Activated T-helper 17 cell treated with anti-CD3 and anti-CD28 coated beads, Interleukin-2, amount 50 U/mL, for 72 hours (primary cell): ENCODE measurements at regions not wholly inside any gene's neighbourhood (a gene's known extent, or its start where the extent isn't known, plus 50 kb on each side); places are given as distances from the start of the nearest gene placed in this dataset.

Experiments used
- ATAC-seq: fragments of 150-1000 bp; cut with Tn5 transposase; replicated peaks from 2 replicates; pipeline ENCODE4 v1.10.0; 2021; ENCODE audit warnings: mild to moderate bottlenecking, moderate library complexity
- H3K27ac Mint-ChIP-seq: one replicate; pipeline ENCODE4 v1.8.0; 2022; ENCODE audit warnings: mixed read lengths
- H3K27me3 Mint-ChIP-seq: one replicate; pipeline ENCODE4 v1.8.0; 2022; ENCODE audit warnings: mixed read lengths
- H3K36me3 Mint-ChIP-seq: one replicate; pipeline ENCODE4 v1.8.0; 2022; ENCODE audit warnings: low read depth, mild to moderate bottlenecking, mixed read lengths
- H3K4me1 Mint-ChIP-seq: one replicate; pipeline ENCODE4 v1.8.0; 2022; ENCODE audit warnings: mixed read lengths
- H3K4me3 Mint-ChIP-seq: one replicate; pipeline ENCODE4 v1.8.0; 2022; ENCODE audit warnings: mild to moderate bottlenecking, mixed read lengths
- H3K9me3 Mint-ChIP-seq: one replicate; pipeline ENCODE4 v1.8.0; 2022; ENCODE audit warnings: mixed read lengths

DNA sequence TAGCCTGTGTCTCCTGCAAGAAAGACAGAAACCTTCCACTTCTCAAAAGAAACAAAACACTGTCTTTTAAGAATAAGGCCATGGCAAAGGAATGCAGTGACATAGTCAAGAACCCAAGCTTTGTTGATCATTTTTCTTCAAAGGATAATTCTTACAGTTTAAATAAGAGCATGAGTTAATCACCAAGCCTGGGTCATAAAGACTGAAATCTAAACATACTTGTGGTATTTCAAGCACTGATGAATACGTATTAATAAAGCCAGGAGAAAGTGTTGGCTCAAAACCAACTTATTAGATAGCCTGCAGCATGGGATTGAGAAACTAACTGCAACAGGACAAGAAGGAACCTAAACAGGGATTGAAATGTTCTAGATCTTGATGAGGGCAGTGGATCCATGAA lies 143.3 kb upstream of the MTNR1B start:
- peaks cover 15% of the 10 kb centered on the region for H3K27me3 Mint-ChIP-seq
- H3K4me1 Mint-ChIP-seq: no peaks in the 10 kb centered on the region
- H3K9me3 Mint-ChIP-seq: no peaks in the 10 kb centered on the region
- H3K36me3 Mint-ChIP-seq: no peaks in the 10 kb centered on the region
- H3K4me3 Mint-ChIP-seq: no peak overlapping the region
- no peak overlapping the region for H3K27ac Mint-ChIP-seq
- no peak for ATAC-seq

DNA sequence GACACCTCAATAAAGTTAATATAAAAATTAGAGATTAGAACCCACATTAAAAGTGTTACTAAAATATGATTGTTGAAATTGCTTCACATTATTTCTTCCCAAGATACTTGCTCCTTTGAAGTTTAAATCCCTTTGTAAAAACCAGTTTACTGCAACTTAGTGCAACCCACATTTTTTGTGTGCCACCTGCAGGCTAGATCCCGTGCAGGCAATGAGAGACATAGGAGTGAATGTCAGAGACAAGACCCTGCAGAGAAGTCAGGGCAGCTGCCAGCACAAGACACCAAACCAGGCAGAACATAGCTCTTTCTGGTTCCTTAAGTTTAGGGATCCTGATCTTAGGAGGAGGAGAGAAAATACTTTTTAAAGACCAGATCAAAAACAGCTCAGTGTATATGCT lies 142.8 kb upstream of the MTNR1B start:
- Mint-ChIP-seq H3K9me3 (no peaks in the 10 kb centered on the region), H3K27ac (no peak overlapping the region), H3K36me3 (no peaks in the 10 kb centered on the region), H3K4me1 (no peaks in the 10 kb centered on the region), H3K4me3 (no peak overlapping the region), H3K27me3 (peaks cover 15% of the 10 kb centered on the region)
- ATAC-seq: no peak

DNA sequence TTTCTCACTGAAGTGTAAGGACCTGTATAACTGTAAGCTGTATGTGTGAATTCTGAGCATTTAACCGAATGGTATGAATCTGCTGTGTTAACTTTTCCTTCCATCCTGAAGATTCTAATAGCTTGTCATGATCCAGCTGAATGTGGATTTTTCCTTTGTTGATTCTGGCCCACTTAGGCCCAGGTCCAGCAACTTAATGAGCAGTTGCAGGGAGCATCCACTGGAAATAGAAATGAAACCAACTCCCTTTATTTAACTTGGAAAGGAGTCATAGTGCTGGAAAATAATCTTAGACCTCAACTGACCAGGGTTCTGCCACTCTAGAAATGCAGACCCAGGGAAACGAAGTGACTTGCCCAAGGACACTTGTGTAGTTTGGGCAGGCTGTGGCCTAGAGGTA lies 142.3 kb upstream of the MTNR1B start:
- Mint-ChIP-seq H3K27ac (no peak overlapping the region), H3K4me3 (no peak overlapping the region), H3K36me3 (no peaks in the 10 kb centered on the region), H3K27me3 (peaks cover 18% of the 10 kb centered on the region), H3K4me1 (no peaks in the 10 kb centered on the region), H3K9me3 (no peaks in the 10 kb centered on the region)
- ATAC-seq: no peak

DNA sequence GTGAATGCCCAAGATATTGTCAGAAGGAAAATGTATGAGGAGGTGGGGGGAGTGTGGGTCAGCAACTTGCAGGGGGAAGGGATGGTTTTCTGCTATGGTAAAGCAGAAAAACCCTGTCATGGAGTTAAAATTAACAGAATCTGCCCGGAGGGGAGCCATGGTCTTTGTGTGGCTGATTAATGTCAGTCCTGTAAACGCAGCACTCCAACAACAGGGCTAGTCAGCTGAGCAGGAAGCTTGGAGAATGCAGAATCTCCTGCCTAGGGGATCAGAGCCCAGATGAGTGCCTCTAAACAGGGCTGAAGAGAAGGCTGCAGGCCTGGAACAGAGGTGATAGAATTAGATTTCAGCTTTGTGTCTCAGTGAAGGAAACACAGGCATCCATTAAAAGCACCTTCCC lies 140.9 kb upstream of the MTNR1B start:
- Mint-ChIP-seq H3K4me3 (no peak overlapping the region), H3K4me1 (no peaks in the 10 kb centered on the region), H3K9me3 (no peaks in the 10 kb centered on the region), H3K27me3 (peaks cover 18% of the 10 kb centered on the region), H3K27ac (no peak overlapping the region), H3K36me3 (no peaks in the 10 kb centered on the region)
- ATAC-seq: no peak

DNA sequence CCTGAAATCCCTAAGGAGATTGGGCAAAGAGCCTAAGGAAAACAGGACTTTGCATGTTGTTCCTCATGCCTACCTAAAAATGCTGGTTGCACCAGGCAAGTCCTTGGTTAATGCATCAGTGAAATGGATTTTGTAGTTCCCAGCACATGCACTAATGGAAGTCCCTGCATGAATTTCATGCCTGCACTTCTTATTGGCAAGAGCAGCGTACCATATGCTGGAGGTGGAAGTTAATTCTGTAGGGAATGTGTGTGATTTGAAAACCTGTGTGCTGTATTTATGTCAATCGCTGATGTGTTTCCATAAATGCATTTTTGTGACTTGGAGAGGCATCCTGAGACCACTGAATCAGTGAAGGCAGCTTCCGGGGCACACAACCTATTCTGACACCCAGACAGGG lies 140.3 kb upstream of the MTNR1B start:
- Mint-ChIP-seq H3K27me3 (peaks cover 19% of the 10 kb centered on the region), H3K4me1 (no peaks in the 10 kb centered on the region), H3K27ac (no peak overlapping the region), H3K9me3 (no peaks in the 10 kb centered on the region), H3K36me3 (no peaks in the 10 kb centered on the region), H3K4me3 (no peak overlapping the region)
- no peak for ATAC-seq

DNA sequence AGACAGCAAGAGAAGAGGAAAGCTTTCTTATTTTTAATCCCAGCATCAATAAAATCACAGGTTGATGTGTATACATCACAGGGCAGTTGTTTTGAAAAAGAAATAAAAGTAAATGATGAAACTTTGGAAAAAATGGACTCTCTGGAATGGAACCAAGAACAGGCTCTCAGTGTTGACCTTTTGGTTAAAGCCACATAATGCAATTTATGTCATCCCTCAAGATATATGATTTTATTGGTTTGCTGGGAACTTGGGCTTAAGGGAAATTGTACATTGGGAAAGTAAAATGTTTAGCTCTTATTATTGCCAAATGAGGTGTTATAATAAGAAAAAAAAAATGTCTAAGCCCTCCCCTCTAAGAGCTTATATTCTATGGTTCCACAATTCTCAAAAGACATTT lies 139.8 kb upstream of the MTNR1B start:
- peaks cover 23% of the 10 kb centered on the region for H3K27me3 Mint-ChIP-seq
- H3K4me1 Mint-ChIP-seq: no peaks in the 10 kb centered on the region
- H3K4me3 Mint-ChIP-seq: no peak overlapping the region

DNA sequence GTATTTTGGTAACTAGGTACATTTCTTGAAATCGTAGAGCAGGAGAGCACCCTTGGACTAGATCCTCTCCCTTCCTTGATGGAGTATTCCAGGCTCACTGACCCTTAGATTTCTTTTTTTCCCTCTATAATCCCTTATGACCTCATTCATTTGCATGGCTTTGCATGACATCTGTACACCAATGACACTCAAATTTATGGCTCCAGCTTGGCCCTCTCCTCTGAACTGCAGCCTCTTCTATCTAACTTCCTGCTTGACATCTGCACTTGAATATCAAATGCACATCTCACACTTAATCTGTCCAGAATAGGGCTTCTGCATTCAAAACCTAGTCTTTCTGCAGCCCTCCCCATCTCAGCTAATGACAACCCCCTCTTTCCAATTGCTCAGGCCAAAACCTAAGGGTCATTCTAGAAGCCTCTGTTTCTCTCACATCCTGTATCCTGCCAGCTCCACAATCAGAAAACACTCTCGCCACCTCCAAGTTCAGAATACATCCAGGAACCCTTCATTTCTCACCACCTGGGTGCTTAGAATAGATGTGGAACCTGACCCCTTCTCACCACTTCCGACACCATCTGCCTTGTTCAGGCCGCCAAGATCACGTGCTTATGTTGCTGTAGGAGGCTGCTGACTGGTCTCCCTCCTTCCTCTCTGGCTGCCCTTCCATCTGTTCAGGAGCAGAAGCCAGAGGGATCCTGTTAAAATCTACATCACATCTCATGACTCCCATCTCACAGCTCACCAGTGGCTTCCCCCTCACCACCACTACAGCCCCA lies 138.9 kb upstream of the MTNR1B start:
- Mint-ChIP-seq H3K27me3 (peaks cover 18% of the 10 kb centered on the region), H3K4me3 (no peak overlapping the region), H3K27ac (no peak overlapping the region), H3K36me3 (no peaks in the 10 kb centered on the region), H3K9me3 (no peaks in the 10 kb centered on the region), H3K4me1 (no peaks in the 10 kb centered on the region)
- no peak for ATAC-seq

More for the DNA sequence above, 139.8 kb upstream of the MTNR1B start:
- no peaks in the 10 kb centered on the region for H3K36me3 Mint-ChIP-seq
- no peak overlapping the region for H3K27ac Mint-ChIP-seq
- ATAC-seq: no peak
- no peaks in the 10 kb centered on the region for H3K9me3 Mint-ChIP-seq

DNA sequence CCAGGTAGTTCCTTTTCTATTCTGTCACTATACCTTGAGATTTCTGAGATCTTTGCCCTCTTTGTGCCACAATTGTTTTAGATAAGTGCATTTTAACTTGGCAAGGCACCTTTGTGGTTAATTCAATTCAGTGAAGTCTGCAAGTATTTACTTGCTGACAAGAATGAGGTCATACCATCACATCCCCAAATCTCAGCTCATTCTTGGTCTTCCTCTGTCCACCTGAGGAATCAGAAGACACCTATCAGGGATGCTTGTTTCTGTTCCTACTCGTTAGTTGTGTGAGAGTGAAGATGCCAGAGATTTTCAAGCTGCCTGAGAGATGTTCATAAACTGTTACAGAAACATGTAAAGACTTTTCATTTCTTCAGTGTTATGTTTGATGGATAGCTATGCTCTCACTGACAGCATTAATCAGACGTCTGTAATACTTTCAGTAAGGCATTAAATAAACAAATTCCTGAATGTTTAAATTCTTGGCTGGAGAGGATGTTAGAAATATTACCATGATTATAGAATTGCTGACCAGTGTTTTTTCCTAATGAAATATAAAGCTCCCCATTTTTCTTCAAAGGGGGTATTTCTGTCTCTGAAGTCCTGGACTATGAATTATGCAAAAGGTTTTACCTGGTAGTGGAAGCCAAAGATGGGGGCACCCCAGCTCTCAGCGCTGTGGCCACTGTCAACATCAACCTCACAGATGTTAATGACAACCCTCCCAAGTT lies 135.0 kb upstream of the MTNR1B start:
- Mint-ChIP-seq H3K36me3 (no peaks in the 10 kb centered on the region), H3K4me3 (no peak overlapping the region), H3K9me3 (no peaks in the 10 kb centered on the region), H3K4me1 (no peaks in the 10 kb centered on the region), H3K27ac (no peak overlapping the region), H3K27me3 (peaks cover 17% of the 10 kb centered on the region)
- ATAC-seq: no peak

DNA sequence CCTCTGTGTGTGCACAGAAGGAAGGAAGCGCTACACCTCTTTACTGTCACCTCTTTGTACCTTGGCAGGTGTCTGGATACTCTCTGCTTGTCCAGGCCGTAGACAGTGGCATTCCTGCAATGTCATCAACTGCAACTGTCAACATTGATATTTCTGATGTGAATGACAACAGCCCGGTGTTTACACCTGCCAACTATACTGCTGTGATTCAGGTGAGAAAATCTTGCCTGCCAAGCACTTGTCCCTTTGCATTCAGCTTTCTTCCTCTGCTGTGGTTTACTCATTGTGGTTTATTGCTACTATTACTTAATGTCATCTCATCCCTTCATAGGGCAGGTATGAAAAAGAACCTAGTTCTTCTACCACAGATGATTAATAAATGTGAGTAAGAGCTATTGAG lies 131.9 kb upstream of the MTNR1B start:
- H3K27ac Mint-ChIP-seq: no peak overlapping the region
- no peaks in the 10 kb centered on the region for H3K9me3 Mint-ChIP-seq
- H3K4me3 Mint-ChIP-seq: no peak overlapping the region
- no peak for ATAC-seq
- no peaks in the 10 kb centered on the region for H3K36me3 Mint-ChIP-seq
- H3K27me3 Mint-ChIP-seq: peaks cover 9% of the 10 kb centered on the region
- H3K4me1 Mint-ChIP-seq: no peaks in the 10 kb centered on the region

DNA sequence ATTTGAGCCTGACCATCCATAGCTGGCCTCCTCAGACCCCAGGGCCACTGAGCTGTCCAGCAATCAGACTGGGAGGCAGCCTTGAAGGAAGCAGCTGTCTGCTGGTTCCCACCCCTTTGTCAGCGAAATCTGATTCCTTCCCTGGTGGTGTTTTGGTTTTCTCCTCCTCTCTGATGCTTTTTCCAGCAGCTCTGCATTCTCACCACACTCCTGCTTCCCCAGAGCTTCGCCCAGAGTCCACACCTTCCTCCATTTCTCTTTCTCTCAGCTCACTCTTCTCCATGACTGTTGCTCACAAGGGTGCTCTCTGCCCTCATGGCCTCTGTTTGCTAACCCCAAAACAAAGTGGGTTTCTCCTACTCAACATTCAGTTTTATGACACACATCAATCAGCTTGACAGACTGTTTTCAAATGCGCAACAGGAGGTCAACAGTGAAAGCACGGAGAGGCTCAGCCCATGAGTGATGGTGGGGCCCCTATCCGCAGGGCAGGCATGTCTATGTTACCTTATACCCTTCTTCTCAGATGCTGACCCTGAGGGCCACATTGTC lies 130.6 kb upstream of the MTNR1B start:
- ATAC-seq: no peak
- Mint-ChIP-seq H3K27me3 (peaks cover 9% of the 10 kb centered on the region), H3K36me3 (no peaks in the 10 kb centered on the region), H3K9me3 (no peaks in the 10 kb centered on the region), H3K27ac (no peak overlapping the region), H3K4me1 (no peaks in the 10 kb centered on the region), H3K4me3 (no peak overlapping the region)

DNA sequence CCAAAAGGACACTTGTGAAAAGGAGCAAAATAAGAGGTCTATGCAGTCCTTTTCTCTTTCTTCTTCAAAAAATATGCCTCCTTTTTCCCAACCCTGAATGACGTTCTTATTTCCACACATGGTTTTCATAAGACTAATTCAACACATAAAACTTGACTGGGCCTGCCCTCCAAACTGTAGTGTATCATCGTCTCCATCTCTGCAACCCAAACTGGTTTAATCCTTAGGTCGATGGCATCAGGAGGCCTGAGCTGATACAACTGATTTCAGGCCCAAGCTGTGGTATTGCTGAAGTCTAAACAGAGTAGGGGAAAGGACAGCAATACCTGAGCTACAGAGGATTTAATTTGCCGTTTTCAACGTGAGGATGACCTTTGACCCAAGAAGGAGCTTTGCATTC lies 130.0 kb upstream of the MTNR1B start:
- no peak for ATAC-seq
- no peaks in the 10 kb centered on the region for H3K9me3 Mint-ChIP-seq
- no peaks in the 10 kb centered on the region for H3K4me1 Mint-ChIP-seq
- H3K27ac Mint-ChIP-seq: no peak overlapping the region
- peaks cover 5% of the 10 kb centered on the region for H3K27me3 Mint-ChIP-seq
- H3K4me3 Mint-ChIP-seq: no peak overlapping the region
- no peaks in the 10 kb centered on the region for H3K36me3 Mint-ChIP-seq

DNA sequence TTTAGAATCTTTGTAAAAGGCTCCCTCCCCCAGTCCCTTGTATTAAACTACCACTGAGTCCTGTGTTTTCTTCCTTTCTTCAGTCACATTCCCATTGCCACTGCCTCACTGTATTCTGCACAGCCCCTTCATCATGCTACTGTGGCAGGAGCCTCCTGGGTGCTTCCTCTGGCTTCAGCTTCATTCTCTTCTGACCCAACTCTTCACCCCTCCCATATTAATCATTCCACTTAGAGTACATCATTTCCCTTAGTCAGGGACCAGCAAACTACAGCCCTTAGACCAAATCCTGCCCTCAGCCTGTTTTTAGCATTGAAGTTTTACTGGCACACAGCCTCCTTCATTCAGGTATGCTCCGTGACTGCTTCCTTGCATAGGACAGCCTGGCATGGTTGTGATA lies 127.7 kb upstream of the MTNR1B start:
- Mint-ChIP-seq H3K4me3 (no peak overlapping the region), H3K4me1 (no peaks in the 10 kb centered on the region), H3K27me3 (peaks cover 4% of the 10 kb centered on the region), H3K27ac (no peak overlapping the region), H3K36me3 (no peaks in the 10 kb centered on the region), H3K9me3 (no peaks in the 10 kb centered on the region)
- ATAC-seq: no peak

DNA sequence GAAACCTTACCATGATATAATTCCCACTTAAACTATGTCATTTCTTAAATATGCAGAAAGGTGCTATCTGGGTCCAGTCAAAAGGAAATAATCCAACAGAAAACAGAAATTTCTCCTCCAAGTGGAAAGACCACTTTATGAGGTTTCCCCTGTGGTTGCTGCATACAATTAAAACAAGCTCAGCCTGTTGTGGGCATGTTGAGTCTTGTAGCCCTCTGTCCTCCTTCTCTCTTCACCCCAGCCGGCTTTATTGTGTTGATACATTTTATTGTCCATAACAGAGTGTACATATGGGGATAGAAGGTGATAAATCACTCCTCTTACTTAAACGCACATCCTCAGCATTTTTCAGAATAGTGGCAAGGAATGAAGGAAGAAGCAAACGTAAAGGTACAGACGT lies 126.0 kb upstream of the MTNR1B start:
- ATAC-seq: no peak
- Mint-ChIP-seq H3K9me3 (no peaks in the 10 kb centered on the region), H3K27me3 (peaks cover 4% of the 10 kb centered on the region), H3K4me3 (no peak overlapping the region), H3K36me3 (no peaks in the 10 kb centered on the region), H3K27ac (no peak overlapping the region), H3K4me1 (no peaks in the 10 kb centered on the region)

DNA sequence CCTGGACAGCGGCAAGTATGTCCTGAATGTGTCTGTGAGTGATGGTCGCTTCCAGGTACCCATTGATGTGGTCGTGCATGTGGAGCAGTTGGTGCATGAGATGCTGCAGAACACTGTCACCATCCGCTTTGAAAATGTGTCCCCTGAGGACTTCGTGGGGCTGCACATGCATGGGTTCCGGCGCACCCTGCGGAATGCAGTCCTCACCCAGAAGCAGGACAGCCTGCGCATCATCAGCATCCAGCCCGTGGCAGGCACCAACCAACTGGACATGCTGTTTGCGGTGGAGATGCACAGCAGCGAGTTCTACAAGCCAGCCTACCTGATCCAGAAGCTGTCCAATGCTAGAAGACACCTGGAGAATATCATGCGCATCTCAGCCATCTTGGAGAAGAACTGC lies 125.3 kb upstream of the MTNR1B start:
- no peak overlapping the region for H3K4me3 Mint-ChIP-seq
- H3K9me3 Mint-ChIP-seq: no peaks in the 10 kb centered on the region
- H3K4me1 Mint-ChIP-seq: no peaks in the 10 kb centered on the region
- no peak overlapping the region for H3K27ac Mint-ChIP-seq
- no peaks in the 10 kb centered on the region for H3K36me3 Mint-ChIP-seq
- no peaks in the 10 kb centered on the region for H3K27me3 Mint-ChIP-seq
- ATAC-seq: no peak

DNA sequence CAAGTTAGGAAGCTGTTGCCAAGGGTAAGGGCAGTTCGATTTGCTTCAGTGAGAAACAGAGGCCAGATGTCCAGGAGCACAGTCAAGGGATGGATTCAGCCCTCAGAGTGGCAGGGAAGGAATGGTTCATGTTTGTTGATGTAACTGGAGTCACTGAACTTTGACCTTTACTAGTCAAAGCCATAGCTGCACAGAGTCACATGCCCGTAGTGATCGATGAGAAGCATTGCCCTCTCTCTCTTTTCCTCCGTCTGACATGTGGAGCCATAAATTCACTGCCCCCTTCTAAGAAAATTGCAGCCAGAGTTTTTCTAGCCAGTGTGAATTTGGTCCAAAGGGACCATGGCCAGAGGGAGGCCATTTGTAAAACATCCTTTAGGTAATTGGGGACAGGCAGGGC lies 124.1 kb upstream of the MTNR1B start:
- Mint-ChIP-seq H3K9me3 (no peaks in the 10 kb centered on the region), H3K4me1 (no peaks in the 10 kb centered on the region), H3K27me3 (no peaks in the 10 kb centered on the region), H3K36me3 (no peaks in the 10 kb centered on the region), H3K4me3 (no peak overlapping the region), H3K27ac (no peak overlapping the region)
- ATAC-seq: no peak
